ENCODE measurements at regions not wholly inside any gene's neighbourhood (a gene's known extent, or its start where the extent isn't known, plus 50 kb on each side); places are given as distances from the start of the nearest gene placed in this dataset.

- Histone ChIP-seq H3K27ac (ENCODE audit: low read depth in 1 of 3, low read length in 2 of 3) (no peak overlapping the region), H3K27me3 (ENCODE audit: control insufficient read depth in 3 of 3, insufficient read depth in 3 of 3, low read length in 3 of 3) (no peaks in the 10 kb centered on the region), H3K4me3 (ENCODE audit: low read depth in 1 of 3, low read length in 3 of 3) (no peak overlapping the region), H3K9me3 (ENCODE audit: control insufficient read depth in 2 of 2, insufficient read depth in 1 of 2, low read depth in 1 of 2, low read length in 1 of 2) (no peaks in the 10 kb centered on the region), H3K4me1 (ENCODE audit: control insufficient read depth in 3 of 3, insufficient read depth in 2 of 3, low read depth in 1 of 3, low read length in 2 of 3) (peaks cover 0 to 5% (median 3%) of the 10 kb centered on the region in 3 donors), H3K36me3 (ENCODE audit: control insufficient read depth in 3 of 3, insufficient read depth in 2 of 3, low read depth in 1 of 3, low read length in 3 of 3) (no peaks in the 10 kb centered on the region)
- DNase-seq (no peak), FAIRE-seq (no peak)
- WGBS, 3 donors, result 58 to 64% (median 60%) methylated on average over 3 of the region's 3 CpGs
Measured at GRCh38 chr2:160650196-160651118, 156.8 kb upstream of the RBMS1 start.

GRCh38 chr2:160651416-160652200 is 158.0 kb upstream of the RBMS1 start:
- Histone ChIP-seq H3K4me1 (ENCODE audit: control insufficient read depth in 3 of 3, insufficient read depth in 2 of 3, low read depth in 1 of 3, low read length in 2 of 3) (peaks cover 0 to 4% (median 3%) of the 10 kb centered on the region in 3 donors), H3K27me3 (ENCODE audit: control insufficient read depth in 3 of 3, insufficient read depth in 3 of 3, low read length in 3 of 3) (no peaks in the 10 kb centered on the region), H3K36me3 (ENCODE audit: control insufficient read depth in 3 of 3, insufficient read depth in 2 of 3, low read depth in 1 of 3, low read length in 3 of 3) (no peaks in the 10 kb centered on the region), H3K9me3 (ENCODE audit: control insufficient read depth in 2 of 2, insufficient read depth in 1 of 2, low read depth in 1 of 2, low read length in 1 of 2) (no peaks in the 10 kb centered on the region), H3K4me3 (ENCODE audit: low read depth in 1 of 3, low read length in 3 of 3) (no peak overlapping the region), H3K27ac (ENCODE audit: low read depth in 1 of 3, low read length in 2 of 3) (no peak overlapping the region)
- no peak for FAIRE-seq
- WGBS, 3 donors, result 75 to 84% (median 76%) methylated on average over 4 of the region's 4 CpGs
- no peak for DNase-seq

DNA sequence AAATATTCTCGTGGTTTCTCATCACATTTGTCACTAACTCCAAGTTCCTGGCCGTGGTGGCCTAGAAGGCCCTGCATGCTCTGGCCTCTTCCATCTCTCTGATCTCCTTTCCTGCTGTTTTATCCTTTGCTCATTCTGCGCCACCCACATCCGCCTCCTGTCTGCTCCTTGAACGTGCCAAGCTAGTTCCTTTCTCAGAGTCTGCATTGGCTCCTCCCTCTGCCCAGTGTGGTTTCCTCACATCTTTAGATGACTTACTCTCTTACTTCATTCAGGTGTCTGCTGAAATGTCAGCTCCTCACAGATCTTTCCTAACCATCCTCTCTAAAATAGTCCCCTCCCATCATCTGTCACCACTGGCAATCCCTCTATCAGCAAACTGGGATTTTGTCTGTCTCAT is 158.6 kb upstream of the RBMS1 start:
- WGBS, 3 donors, result 55 to 57% (median 57%) methylated on average over 5 of the region's 5 CpGs
- Histone ChIP-seq H3K27me3 (ENCODE audit: control insufficient read depth in 3 of 3, insufficient read depth in 3 of 3, low read length in 3 of 3) (no peaks in the 10 kb centered on the region), H3K9me3 (ENCODE audit: control insufficient read depth in 2 of 2, insufficient read depth in 1 of 2, low read depth in 1 of 2, low read length in 1 of 2) (no peaks in the 10 kb centered on the region), H3K27ac (ENCODE audit: low read depth in 1 of 3, low read length in 2 of 3) (no peak overlapping the region), H3K4me3 (ENCODE audit: low read depth in 1 of 3, low read length in 3 of 3) (no peak overlapping the region), H3K4me1 (ENCODE audit: control insufficient read depth in 3 of 3, insufficient read depth in 2 of 3, low read depth in 1 of 3, low read length in 2 of 3) (peaks cover 0 to 1% (median 0%) of the 10 kb centered on the region in 3 donors), H3K36me3 (ENCODE audit: control insufficient read depth in 3 of 3, insufficient read depth in 2 of 3, low read depth in 1 of 3, low read length in 3 of 3) (no peaks in the 10 kb centered on the region)
- DNase-seq (peak in 1 of 2 donors; percentile 48), FAIRE-seq (no peak)

DNA sequence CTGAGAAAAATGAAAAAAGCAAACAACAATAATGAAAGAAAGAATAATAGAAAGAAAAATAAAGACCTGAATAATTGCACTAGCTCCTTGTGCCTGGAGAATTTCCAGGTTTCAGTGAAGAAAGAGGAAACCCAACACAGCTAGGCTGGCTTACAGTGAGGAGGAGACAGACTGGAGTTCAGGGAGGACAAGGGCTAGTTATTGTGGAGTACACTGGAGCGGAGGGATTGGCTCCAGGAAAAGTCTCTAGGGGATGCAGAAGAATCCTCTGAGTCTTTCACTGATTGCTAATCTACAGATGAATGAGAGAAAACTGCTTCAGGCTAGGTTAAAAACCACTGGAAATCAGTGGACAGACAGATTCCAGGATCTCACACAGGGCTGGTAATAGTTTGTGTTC is 163.6 kb upstream of the RBMS1 start:
- Histone ChIP-seq H3K9me3 (ENCODE audit: control insufficient read depth in 2 of 2, insufficient read depth in 1 of 2, low read depth in 1 of 2, low read length in 1 of 2) (no peaks in the 10 kb centered on the region), H3K27ac (ENCODE audit: low read depth in 1 of 3, low read length in 2 of 3) (no peak overlapping the region), H3K4me3 (ENCODE audit: low read depth in 1 of 3, low read length in 3 of 3) (no peak overlapping the region), H3K36me3 (ENCODE audit: control insufficient read depth in 3 of 3, insufficient read depth in 2 of 3, low read depth in 1 of 3, low read length in 3 of 3) (no peaks in the 10 kb centered on the region), H3K4me1 (ENCODE audit: control insufficient read depth in 3 of 3, insufficient read depth in 2 of 3, low read depth in 1 of 3, low read length in 2 of 3) (no peaks in the 10 kb centered on the region), H3K27me3 (ENCODE audit: control insufficient read depth in 3 of 3, insufficient read depth in 3 of 3, low read length in 3 of 3) (no peaks in the 10 kb centered on the region)
- no peak for FAIRE-seq
- DNase-seq, result no peak
- WGBS, 3 donors, result 70 to 91% (median 88%) methylated on average over 1 of the region's 1 CpG

DNA sequence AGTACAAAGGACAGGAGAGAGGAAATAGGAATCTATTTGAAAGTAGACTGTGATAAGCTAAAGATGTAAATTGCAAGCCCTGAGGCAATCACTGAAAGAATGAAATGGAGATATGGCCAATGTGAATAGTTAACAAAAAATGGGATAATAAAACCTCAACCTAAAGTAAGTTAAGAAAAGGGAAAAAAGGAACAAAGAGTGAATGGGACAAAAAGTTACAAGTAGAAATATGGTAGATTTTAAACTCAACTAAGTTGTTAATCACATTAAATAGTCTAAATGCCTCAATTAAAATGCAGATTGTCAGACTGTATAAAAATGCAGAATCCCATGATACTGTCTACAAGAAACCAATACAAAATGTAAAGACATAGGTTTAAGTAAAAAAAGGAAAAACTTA is 165.2 kb upstream of the RBMS1 start:
- DNase-seq, result no peak
- Histone ChIP-seq H3K27ac (ENCODE audit: low read depth in 1 of 3, low read length in 2 of 3) (no peak overlapping the region), H3K9me3 (ENCODE audit: control insufficient read depth in 2 of 2, insufficient read depth in 1 of 2, low read depth in 1 of 2, low read length in 1 of 2) (no peaks in the 10 kb centered on the region), H3K27me3 (ENCODE audit: control insufficient read depth in 3 of 3, insufficient read depth in 3 of 3, low read length in 3 of 3) (no peaks in the 10 kb centered on the region), H3K4me1 (ENCODE audit: control insufficient read depth in 3 of 3, insufficient read depth in 2 of 3, low read depth in 1 of 3, low read length in 2 of 3) (no peaks in the 10 kb centered on the region), H3K36me3 (ENCODE audit: control insufficient read depth in 3 of 3, insufficient read depth in 2 of 3, low read depth in 1 of 3, low read length in 3 of 3) (no peaks in the 10 kb centered on the region), H3K4me3 (ENCODE audit: low read depth in 1 of 3, low read length in 3 of 3) (no peak overlapping the region)
- FAIRE-seq, result no peak

- FAIRE-seq, result no peak
- Histone ChIP-seq H3K27ac (ENCODE audit: low read depth in 1 of 3, low read length in 2 of 3) (no peak overlapping the region), H3K27me3 (ENCODE audit: control insufficient read depth in 3 of 3, insufficient read depth in 3 of 3, low read length in 3 of 3) (peaks cover 0 to 3% (median 0%) of the 10 kb centered on the region in 3 donors), H3K4me3 (ENCODE audit: low read depth in 1 of 3, low read length in 3 of 3) (no peak overlapping the region), H3K36me3 (ENCODE audit: control insufficient read depth in 3 of 3, insufficient read depth in 2 of 3, low read depth in 1 of 3, low read length in 3 of 3) (no peaks in the 10 kb centered on the region), H3K4me1 (ENCODE audit: control insufficient read depth in 3 of 3, insufficient read depth in 2 of 3, low read depth in 1 of 3, low read length in 2 of 3) (peaks cover 0 to under 1% (median 0%) of the 10 kb centered on the region in 3 donors), H3K9me3 (ENCODE audit: control insufficient read depth in 2 of 2, insufficient read depth in 1 of 2, low read depth in 1 of 2, low read length in 1 of 2) (no peaks in the 10 kb centered on the region)
- WGBS, 3 donors, result 56 to 60% (median 59%) methylated on average over 2 of the region's 2 CpGs
- DNase-seq, result no peak
Measured at GRCh38 chr2:160660741-160661140, 167.1 kb upstream of the RBMS1 start.

DNA sequence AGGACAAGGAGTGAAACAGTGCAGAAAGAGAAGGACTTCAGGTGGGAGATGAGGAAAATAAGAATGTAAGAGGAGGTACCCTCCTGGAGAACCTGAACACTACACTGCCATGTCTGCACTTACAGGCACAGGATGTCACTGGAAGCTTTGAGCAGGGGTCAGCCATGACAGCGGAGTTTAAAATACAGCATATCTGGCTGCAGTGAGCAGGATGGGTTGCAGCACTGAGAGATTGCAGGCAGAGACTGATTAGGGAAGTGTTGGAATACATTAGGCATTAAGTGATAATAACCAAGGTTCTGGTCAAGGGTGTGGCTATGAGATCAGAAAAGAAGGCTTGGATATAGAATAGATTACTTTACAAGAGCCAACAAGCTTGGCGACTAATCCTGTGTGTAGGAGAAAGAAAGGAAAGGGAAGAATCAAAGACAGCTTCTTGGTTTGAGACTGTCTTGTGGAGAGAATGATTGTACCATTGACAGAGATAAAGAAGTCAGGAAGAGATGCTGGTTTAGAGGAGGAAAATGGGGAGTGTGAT is 171.1 kb upstream of the RBMS1 start:
- H3K36me3 ChIP-seq (ENCODE audit: control insufficient read depth in 3 of 3, insufficient read depth in 2 of 3, low read depth in 1 of 3, low read length in 3 of 3), result no peaks in the 10 kb centered on the region
- H3K4me3 ChIP-seq (ENCODE audit: low read depth in 1 of 3, low read length in 3 of 3), result no peak overlapping the region
- DNase-seq (no peak), FAIRE-seq (no peak)
- no peaks in the 10 kb centered on the region for H3K9me3 ChIP-seq (ENCODE audit: control insufficient read depth in 2 of 2, insufficient read depth in 1 of 2, low read depth in 1 of 2, low read length in 1 of 2)
- peaks cover 0 to 3% (median 0%) of the 10 kb centered on the region in 3 donors for H3K27me3 ChIP-seq (ENCODE audit: control insufficient read depth in 3 of 3, insufficient read depth in 3 of 3, low read length in 3 of 3)
- H3K4me1 ChIP-seq (ENCODE audit: control insufficient read depth in 3 of 3, insufficient read depth in 2 of 3, low read depth in 1 of 3, low read length in 2 of 3), result peaks cover 0 to 3% (median 0%) of the 10 kb centered on the region in 3 donors
- no peak overlapping the region for H3K27ac ChIP-seq (ENCODE audit: low read depth in 1 of 3, low read length in 2 of 3)
- 58 to 72% (median 71%) methylated on average over 2 of the region's 2 CpGs for WGBS, 3 donors
